Stimulated activated naive CD8-positive, alpha-beta T cell treated with anti-CD3 and anti-CD28 coated beads, Interleukin-15, amount 100 ng/mL, for 72 hours (primary cell): ENCODE measurements at regions not wholly inside any gene's neighbourhood (a gene's known extent, or its start where the extent isn't known, plus 50 kb on each side); places are given as distances from the start of the nearest gene placed in this dataset.

ENCODE experiments used
- ATAC-seq: fragments of 150-1000 bp; cut with Tn5 transposase; 2 replicates; pipeline ENCODE4 v1.10.0; 2021; ENCODE audit warnings: mild to moderate bottlenecking, moderate library complexity
- DNase-seq, 2 donors: peaks; one replicate each; pipeline ENCODE4 v3.0.0; 2021 to 2022
- H3K27ac Mint-ChIP-seq, 2 donors: one replicate each; pipeline ENCODE4 v1.8.0; 2022; ENCODE audit warnings: mild to moderate bottlenecking in 2 of 2, mixed read lengths in 2 of 2, moderate library complexity in 2 of 2
- H3K27me3 Mint-ChIP-seq: one replicate; pipeline ENCODE4 v1.8.0; 2022; ENCODE audit warnings: mixed read lengths
- H3K4me1 Mint-ChIP-seq: one replicate; pipeline ENCODE4 v1.8.0; 2022; ENCODE audit warnings: mild to moderate bottlenecking, mixed read lengths
- H3K4me3 Mint-ChIP-seq, 2 donors: one replicate each; pipeline ENCODE4 v1.8.0; 2022; ENCODE audit warnings: mild to moderate bottlenecking in 2 of 2, mixed read lengths in 2 of 2, moderate library complexity in 1 of 2
- H3K9me3 Mint-ChIP-seq, 2 donors: one replicate each; pipeline ENCODE4 v1.8.0; 2022; ENCODE audit warnings: mixed read lengths in 2 of 2

GRCh38 chr15:70259028-70259424 is 161.3 kb upstream of the TLE3 start:
- DNase-seq: peak in 1 of 2 donors; percentile 34

GRCh38 chr15:70258369-70259027 is 160.8 kb upstream of the TLE3 start:
- no peaks in the 10 kb centered on the region for H3K9me3 Mint-ChIP-seq
- H3K4me1 Mint-ChIP-seq: peaks cover 79% of the 10 kb centered on the region
- peak; percentile 84 to 88 for DNase-seq
- peak overlapping the region; percentile 51 to 81 for H3K4me3 Mint-ChIP-seq
- H3K27me3 Mint-ChIP-seq: peaks cover 32% of the 10 kb centered on the region
- peak; percentile 93 for ATAC-seq
- H3K27ac Mint-ChIP-seq: no peak overlapping the region

More at GRCh38 chr15:70259028-70259424, 161.3 kb upstream of the TLE3 start:
- ATAC-seq: peak; percentile 3
- Mint-ChIP-seq H3K9me3 (no peaks in the 10 kb centered on the region), H3K27ac (no peak overlapping the region), H3K4me3 (peak overlapping the region; percentile 51 to 81), H3K27me3 (peaks cover 32% of the 10 kb centered on the region), H3K4me1 (peaks cover 78% of the 10 kb centered on the region)

GRCh38 chr15:70257573-70258248 is 160.0 kb upstream of the TLE3 start:
- no peaks in the 10 kb centered on the region for H3K9me3 Mint-ChIP-seq
- DNase-seq: no peak
- no peak for ATAC-seq
- H3K4me3 Mint-ChIP-seq: peak overlapping the region in 1 of 2 donors; percentile 24
- H3K27me3 Mint-ChIP-seq: peaks cover 32% of the 10 kb centered on the region
- peaks cover 82% of the 10 kb centered on the region for H3K4me1 Mint-ChIP-seq
- no peak overlapping the region for H3K27ac Mint-ChIP-seq

- H3K4me1 Mint-ChIP-seq: peaks cover 77% of the 10 kb centered on the region
- H3K4me3 Mint-ChIP-seq: no peak overlapping the region
- DNase-seq (no peak), ATAC-seq (no peak)
- H3K27ac Mint-ChIP-seq: no peak overlapping the region
- H3K27me3 Mint-ChIP-seq: peaks cover 29% of the 10 kb centered on the region
- H3K9me3 Mint-ChIP-seq: no peaks in the 10 kb centered on the region
Observed at GRCh38 chr15:70257047-70257446, 159.3 kb upstream of the TLE3 start.

GRCh38 chr15:70254311-70254869 is 156.7 kb upstream of the TLE3 start:
- peaks cover 37% of the 10 kb centered on the region for H3K27me3 Mint-ChIP-seq
- H3K9me3 Mint-ChIP-seq: no peaks in the 10 kb centered on the region
- H3K4me1 Mint-ChIP-seq: peaks cover 65% of the 10 kb centered on the region
- H3K27ac Mint-ChIP-seq: no peak overlapping the region
- no peak overlapping the region for H3K4me3 Mint-ChIP-seq
- ATAC-seq: no peak
- DNase-seq: no peak

- DNase-seq (no peak), ATAC-seq (no peak)
- Mint-ChIP-seq H3K9me3 (no peaks in the 10 kb centered on the region), H3K4me3 (no peak overlapping the region), H3K27ac (no peak overlapping the region), H3K4me1 (peaks cover 63% of the 10 kb centered on the region), H3K27me3 (peaks cover 37% of the 10 kb centered on the region)
Observed at GRCh38 chr15:70253461-70254156, 155.9 kb upstream of the TLE3 start.

- H3K9me3 Mint-ChIP-seq: no peaks in the 10 kb centered on the region
- peaks cover 37% of the 10 kb centered on the region for H3K27me3 Mint-ChIP-seq
- peaks cover 63% of the 10 kb centered on the region for H3K4me1 Mint-ChIP-seq
- peak; percentile 7 for ATAC-seq
- H3K4me3 Mint-ChIP-seq: no peak overlapping the region
- DNase-seq: no peak
- H3K27ac Mint-ChIP-seq: no peak overlapping the region
Observed at GRCh38 chr15:70252951-70253320, 155.2 kb upstream of the TLE3 start.

GRCh38 chr15:70252056-70252950 is 154.6 kb upstream of the TLE3 start:
- DNase-seq: no peak
- H3K27ac Mint-ChIP-seq: no peak overlapping the region
- peaks cover 37% of the 10 kb centered on the region for H3K27me3 Mint-ChIP-seq
- ATAC-seq: no peak
- peaks cover 63% of the 10 kb centered on the region for H3K4me1 Mint-ChIP-seq
- H3K9me3 Mint-ChIP-seq: no peaks in the 10 kb centered on the region
- H3K4me3 Mint-ChIP-seq: no peak overlapping the region

- Mint-ChIP-seq H3K4me1 (peaks cover 67% of the 10 kb centered on the region), H3K27ac (no peak overlapping the region), H3K27me3 (peaks cover 33% of the 10 kb centered on the region), H3K4me3 (no peak overlapping the region), H3K9me3 (no peaks in the 10 kb centered on the region)
- no peak for ATAC-seq
- no peak for DNase-seq
Observed at GRCh38 chr15:70251246-70251990, 153.7 kb upstream of the TLE3 start.

- peaks cover 24% of the 10 kb centered on the region for H3K27me3 Mint-ChIP-seq
- no peaks in the 10 kb centered on the region for H3K9me3 Mint-ChIP-seq
- ATAC-seq (no peak), DNase-seq (no peak)
- no peak overlapping the region for H3K4me3 Mint-ChIP-seq
- H3K4me1 Mint-ChIP-seq: peaks cover 67% of the 10 kb centered on the region
- no peak overlapping the region for H3K27ac Mint-ChIP-seq
Observed at GRCh38 chr15:70250208-70251201, 152.8 kb upstream of the TLE3 start.

- peaks cover 73% of the 10 kb centered on the region for H3K4me1 Mint-ChIP-seq
- no peak overlapping the region for H3K4me3 Mint-ChIP-seq
- ATAC-seq (no peak), DNase-seq (no peak)
- H3K27me3 Mint-ChIP-seq: peaks cover 21% of the 10 kb centered on the region
- H3K27ac Mint-ChIP-seq: no peak overlapping the region
- H3K9me3 Mint-ChIP-seq: no peaks in the 10 kb centered on the region
Observed at GRCh38 chr15:70249616-70250015, 151.9 kb upstream of the TLE3 start.

- Mint-ChIP-seq H3K4me3 (peak overlapping the region in 1 of 2 donors; percentile 63), H3K27me3 (peaks cover 21% of the 10 kb centered on the region), H3K27ac (peak overlapping the region in 1 of 2 donors; percentile 87), H3K9me3 (no peaks in the 10 kb centered on the region), H3K4me1 (peaks cover 76% of the 10 kb centered on the region)
- ATAC-seq: no peak
- no peak for DNase-seq
Observed at GRCh38 chr15:70248116-70249025, 150.7 kb upstream of the TLE3 start.

- peak; percentile 37 for ATAC-seq
- Mint-ChIP-seq H3K27ac (peak overlapping the region in 1 of 2 donors; percentile 56), H3K9me3 (no peaks in the 10 kb centered on the region), H3K4me3 (peak overlapping the region in 1 of 2 donors; percentile 26), H3K4me1 (peaks cover 79% of the 10 kb centered on the region), H3K27me3 (peaks cover 21% of the 10 kb centered on the region)
- no peak for DNase-seq
Observed at GRCh38 chr15:70247281-70247680, 149.6 kb upstream of the TLE3 start.
